ENCODE measurements at regions not wholly inside any gene's neighbourhood (a gene's known extent, or its start where the extent isn't known, plus 50 kb on each side); places are given as distances from the start of the nearest gene placed in this dataset.

DNA sequence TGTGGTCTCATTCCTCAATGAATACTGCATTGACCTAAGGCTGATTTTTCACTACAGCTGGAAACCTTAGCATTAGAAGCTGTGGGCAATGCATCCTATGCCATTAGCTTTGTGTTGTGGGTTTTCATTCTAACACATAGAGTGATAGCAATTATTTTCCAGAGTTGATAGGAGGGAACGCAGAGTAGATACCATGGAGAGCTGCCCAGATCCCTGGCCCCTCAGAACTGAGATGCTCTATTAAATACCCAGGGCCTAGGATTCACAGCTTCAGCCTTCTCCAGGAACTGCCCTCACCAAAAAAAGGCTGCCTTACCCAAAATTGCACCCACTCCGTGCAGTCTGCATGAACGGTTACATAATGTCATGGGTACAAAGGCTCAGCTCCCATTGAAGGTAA is 444.4 kb downstream of the SUCLA2 start:
- TF ChIP-seq, protein P1, sequence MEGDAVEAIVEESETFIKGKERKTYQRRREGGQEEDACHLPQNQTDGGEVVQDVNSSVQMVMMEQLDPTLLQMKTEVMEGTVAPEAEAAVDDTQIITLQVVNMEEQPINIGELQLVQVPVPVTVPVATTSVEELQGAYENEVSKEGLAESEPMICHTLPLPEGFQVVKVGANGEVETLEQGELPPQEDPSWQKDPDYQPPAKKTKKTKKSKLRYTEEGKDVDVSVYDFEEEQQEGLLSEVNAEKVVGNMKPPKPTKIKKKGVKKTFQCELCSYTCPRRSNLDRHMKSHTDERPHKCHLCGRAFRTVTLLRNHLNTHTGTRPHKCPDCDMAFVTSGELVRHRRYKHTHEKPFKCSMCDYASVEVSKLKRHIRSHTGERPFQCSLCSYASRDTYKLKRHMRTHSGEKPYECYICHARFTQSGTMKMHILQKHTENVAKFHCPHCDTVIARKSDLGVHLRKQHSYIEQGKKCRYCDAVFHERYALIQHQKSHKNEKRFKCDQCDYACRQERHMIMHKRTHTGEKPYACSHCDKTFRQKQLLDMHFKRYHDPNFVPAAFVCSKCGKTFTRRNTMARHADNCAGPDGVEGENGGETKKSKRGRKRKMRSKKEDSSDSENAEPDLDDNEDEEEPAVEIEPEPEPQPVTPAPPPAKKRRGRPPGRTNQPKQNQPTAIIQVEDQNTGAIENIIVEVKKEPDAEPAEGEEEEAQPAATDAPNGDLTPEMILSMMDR (IDR thresholded peaks at IDR 0.05; ENCODE audit: poor library complexity): no peak
- TF ChIP-seq EZH2 (IDR thresholded peaks at IDR 0.05; ENCODE audit: borderline replicate concordance): no peak
- no peak for TF ChIP-seq EZH2phosphoT487 (IDR thresholded peaks at IDR 0.05; ENCODE audit: low read depth, severe bottlenecking, unreplicated experiment)

All from hepatocyte (in vitro differentiated cells).